ENCODE measurements at regions not wholly inside any gene's neighbourhood (a gene's known extent, or its start where the extent isn't known, plus 50 kb on each side); places are given as distances from the start of the nearest gene placed in this dataset.

GRCh38 chr17:34874478-34874877 lies 86.8 kb downstream of the CCT6B start:
- BruUV-seq (replicated peaks), result no TSS peak
- H3K4me1 ChIP-seq (ENCODE audit: insufficient read depth, low read length, poor library complexity, severe bottlenecking), result no peaks in the 10 kb centered on the region
- no peaks in the 10 kb centered on the region for H3K9me3 ChIP-seq (ENCODE audit: low read depth, low read length, poor library complexity, severe bottlenecking)
- ChIA-PET POLR2A (ENCODE audit: low non-redundant PET) (no interaction called here), CTCF (no interaction called here)
- DNase-seq (ENCODE audit: low spot score), result peak; percentile 1
- no peaks in the 10 kb centered on the region for H3K36me3 ChIP-seq (ENCODE audit: insufficient read depth, low read length, poor library complexity, severe bottlenecking)
- intact Hi-C loops (cut with micrococcal nuclease; ENCODE audit: unreplicated experiment), result no loop called here
- H3K4me3 ChIP-seq (ENCODE audit: low read depth, low read length, poor library complexity, severe bottlenecking), result no peak overlapping the region
- TF ChIP-seq CTCF (conservative IDR thresholded peaks at IDR 0.05; ENCODE audit: low read depth, low read length) (no peak), EZH2 (IDR thresholded peaks at IDR 0.05; ENCODE audit: borderline replicate concordance, low read depth, low read length, poor library complexity, severe bottlenecking) (no peak)
- H3K27me3 ChIP-seq (replicated peaks; ENCODE audit: insufficient read depth, low read depth, low read length, poor library complexity), result no peaks in the 10 kb centered on the region
- no peak overlapping the region for H3K27ac ChIP-seq (ENCODE audit: low read depth, low read length, poor library complexity, severe bottlenecking)

GRCh38 chr17:34872640-34873039 lies 88.6 kb downstream of the CCT6B start:
- no TSS peak for BruUV-seq (replicated peaks)
- no peaks in the 10 kb centered on the region for H3K36me3 ChIP-seq (ENCODE audit: insufficient read depth, low read length, poor library complexity, severe bottlenecking)
- H3K9me3 ChIP-seq (ENCODE audit: low read depth, low read length, poor library complexity, severe bottlenecking), result no peaks in the 10 kb centered on the region
- no peaks in the 10 kb centered on the region for H3K27me3 ChIP-seq (replicated peaks; ENCODE audit: insufficient read depth, low read depth, low read length, poor library complexity)
- DNase-seq (ENCODE audit: low spot score), result no peak
- POLR2A ChIA-PET (ENCODE audit: low non-redundant PET), result no interaction called here
- CTCF ChIA-PET, result no interaction called here
- H3K4me3 ChIP-seq (ENCODE audit: low read depth, low read length, poor library complexity, severe bottlenecking), result no peak overlapping the region
- H3K4me1 ChIP-seq (ENCODE audit: insufficient read depth, low read length, poor library complexity, severe bottlenecking), result no peaks in the 10 kb centered on the region
- H3K27ac ChIP-seq (ENCODE audit: low read depth, low read length, poor library complexity, severe bottlenecking), result no peak overlapping the region
- TF ChIP-seq CTCF (conservative IDR thresholded peaks at IDR 0.05; ENCODE audit: low read depth, low read length), result no peak
- TF ChIP-seq EZH2 (IDR thresholded peaks at IDR 0.05; ENCODE audit: borderline replicate concordance, low read depth, low read length, poor library complexity, severe bottlenecking), result no peak
- intact Hi-C loops (cut with micrococcal nuclease; ENCODE audit: unreplicated experiment), result no loop called here

GRCh38 chr17:34869641-34870040 lies 91.6 kb downstream of the CCT6B start:
- no peaks in the 10 kb centered on the region for H3K36me3 ChIP-seq (ENCODE audit: insufficient read depth, low read length, poor library complexity, severe bottlenecking)
- CTCF ChIA-PET, result no interaction called here
- H3K4me3 ChIP-seq (ENCODE audit: low read depth, low read length, poor library complexity, severe bottlenecking), result no peak overlapping the region
- DNase-seq (ENCODE audit: low spot score), result no peak
- TF ChIP-seq CTCF (conservative IDR thresholded peaks at IDR 0.05; ENCODE audit: low read depth, low read length) (no peak), EZH2 (IDR thresholded peaks at IDR 0.05; ENCODE audit: borderline replicate concordance, low read depth, low read length, poor library complexity, severe bottlenecking) (no peak)
- H3K27ac ChIP-seq (ENCODE audit: low read depth, low read length, poor library complexity, severe bottlenecking), result no peak overlapping the region
- no TSS peak for BruUV-seq (replicated peaks)
- H3K27me3 ChIP-seq (replicated peaks; ENCODE audit: insufficient read depth, low read depth, low read length, poor library complexity), result no peaks in the 10 kb centered on the region
- POLR2A ChIA-PET (ENCODE audit: low non-redundant PET), result no interaction called here
- H3K4me1 ChIP-seq (ENCODE audit: insufficient read depth, low read length, poor library complexity, severe bottlenecking), result no peaks in the 10 kb centered on the region
- intact Hi-C loops (cut with micrococcal nuclease; ENCODE audit: unreplicated experiment), result no loop called here
- no peaks in the 10 kb centered on the region for H3K9me3 ChIP-seq (ENCODE audit: low read depth, low read length, poor library complexity, severe bottlenecking)

Measured in A673 (cell line).